HG03354 (cell line): ENCODE measurements at regions not wholly inside any gene's neighbourhood (a gene's known extent, or its start where the extent isn't known, plus 50 kb on each side); places are given as distances from the start of the nearest gene placed in this dataset.

Source experiments
- ATAC-seq: cut with Tn5 transposase; IDR thresholded peaks from one replicate; pipeline ENCODE4 v1.9.1; 2021; ENCODE audit warnings: mild to moderate bottlenecking; ENCODE audit not compliant: unreplicated experiment, poor library complexity, severe bottlenecking

DNA sequence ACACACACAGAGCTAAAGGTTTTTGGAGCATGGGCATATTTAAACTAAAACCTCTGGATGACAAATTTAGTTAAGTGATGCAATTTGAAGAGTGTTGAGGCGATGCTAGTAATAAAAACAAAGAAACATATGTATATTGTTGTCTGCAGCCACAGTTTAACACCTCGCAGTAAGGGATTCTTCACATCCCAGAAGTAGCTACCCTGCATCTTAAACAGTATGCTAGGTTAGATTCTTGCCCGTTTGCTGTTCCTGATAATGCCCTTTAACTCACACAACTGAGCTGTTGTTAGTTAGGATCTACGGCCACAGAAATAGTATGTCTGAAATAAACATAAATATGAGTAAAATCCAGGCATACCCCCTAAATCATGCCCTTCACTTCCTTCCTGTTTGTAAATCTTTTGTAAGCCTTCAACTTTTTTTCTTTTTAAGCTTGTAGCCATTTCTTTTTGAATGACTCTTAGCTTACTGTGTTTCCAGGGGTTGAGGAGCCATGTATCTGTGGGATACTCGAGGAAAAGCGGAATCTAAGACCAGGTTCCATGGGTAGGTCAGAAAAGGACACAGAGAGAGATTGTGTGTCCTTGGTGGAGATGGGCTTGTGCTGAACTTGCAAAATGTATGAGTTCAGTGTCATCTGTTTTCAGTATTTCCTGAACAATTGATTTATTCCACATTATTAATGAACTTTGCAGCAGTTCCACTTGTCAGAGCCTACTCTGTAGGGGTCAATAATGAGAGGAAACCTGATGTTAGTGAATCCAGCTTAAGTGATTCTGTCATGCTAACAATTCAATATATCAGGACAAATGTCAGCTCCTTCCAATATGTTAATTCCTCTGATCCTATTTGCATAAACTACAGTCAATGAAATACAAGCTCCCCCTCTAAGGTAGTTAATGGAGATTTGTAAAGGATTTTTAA, 349.6 kb downstream of the GPAT3 start:
- no peak for ATAC-seq

GRCh38 chr4:83876047-83876446, 340.1 kb downstream of the GPAT3 start:
- no peak for ATAC-seq

DNA sequence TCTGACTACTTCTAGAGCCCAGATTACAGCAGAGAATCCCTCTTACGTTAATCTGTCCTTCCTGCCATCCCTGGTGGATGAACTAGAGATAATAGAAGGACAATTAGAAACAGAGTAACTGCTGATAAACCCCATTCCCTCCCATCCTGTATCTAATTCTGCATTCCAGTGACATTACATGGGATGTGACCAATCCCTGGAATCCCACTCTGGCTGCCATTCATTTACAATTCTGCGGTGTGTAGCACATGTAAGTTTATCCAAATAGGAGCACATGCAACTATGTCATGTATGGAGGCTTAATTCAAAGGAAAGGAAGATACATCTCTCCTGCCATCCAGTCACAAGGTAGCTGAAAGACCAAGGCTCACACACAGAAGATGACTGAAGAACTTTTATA, 339.5 kb downstream of the GPAT3 start:
- ATAC-seq = no peak

- no peak for ATAC-seq
Measured at GRCh38 chr4:83873996-83874395, 338.1 kb downstream of the GPAT3 start.

DNA sequence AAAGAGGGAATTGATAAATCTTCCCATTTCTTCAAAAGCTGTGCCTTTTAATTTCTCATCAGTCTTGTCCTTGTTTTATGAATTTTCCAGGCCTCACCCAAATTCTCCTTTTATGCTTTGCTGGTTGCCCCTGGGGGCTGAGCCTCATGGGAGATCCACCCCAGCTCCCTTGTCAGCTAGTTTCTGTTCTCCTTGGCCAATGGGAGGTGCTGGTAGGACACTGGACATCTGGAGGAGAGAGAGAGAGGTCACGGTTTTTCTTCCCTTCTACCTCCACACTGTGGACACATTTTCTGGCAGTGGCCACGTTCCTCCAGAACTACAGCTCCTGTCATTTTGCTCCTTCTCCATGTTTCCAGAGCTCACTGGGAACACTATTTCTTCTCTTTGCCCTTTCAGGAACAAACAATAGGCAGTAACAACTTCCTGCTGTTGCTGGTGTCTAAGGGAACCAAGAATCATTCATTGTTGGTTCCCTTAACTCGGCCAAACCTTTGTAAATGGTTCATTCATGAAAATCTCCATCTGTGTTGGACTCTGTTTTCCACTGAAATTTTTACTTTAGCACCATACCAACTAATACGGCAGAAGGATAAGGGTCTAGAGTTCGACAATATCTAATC, 334.5 kb downstream of the GPAT3 start:
- no peak for ATAC-seq

DNA sequence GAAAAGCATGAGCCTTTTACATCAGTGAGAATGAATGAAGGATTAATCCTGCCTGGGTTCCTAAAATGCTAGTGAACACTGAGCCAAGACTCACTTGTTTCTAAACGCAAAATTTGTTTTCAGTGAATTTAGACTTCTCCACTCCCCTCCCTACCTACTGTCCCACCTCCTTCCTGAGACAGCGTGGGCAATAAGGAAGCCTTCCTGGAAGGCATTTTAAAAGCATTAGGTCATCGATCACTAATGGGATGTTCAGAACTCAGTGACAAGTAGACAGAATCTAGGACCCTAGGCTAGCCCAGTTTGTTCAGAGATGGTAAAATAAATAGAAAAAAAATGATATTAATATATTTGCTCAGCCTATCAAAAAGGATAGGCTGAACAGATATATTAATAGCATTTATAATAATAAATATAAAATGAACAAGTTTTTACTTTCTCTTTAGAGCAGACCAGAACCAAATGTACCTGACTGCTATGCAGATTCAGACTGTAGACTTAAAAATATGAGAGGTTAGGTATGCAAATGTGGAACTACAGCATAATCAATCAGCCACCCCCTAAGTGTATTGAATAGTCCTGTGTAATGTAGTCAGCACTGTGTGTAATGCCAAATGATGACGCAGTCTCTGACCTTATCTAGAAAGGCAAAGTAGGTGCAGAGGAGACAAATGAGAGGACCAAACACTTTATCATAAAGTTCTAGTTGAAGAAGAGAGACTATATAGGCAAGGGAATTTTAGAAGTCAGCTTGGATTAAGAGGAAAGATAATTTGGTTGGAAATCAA, 331.1 kb downstream of the GPAT3 start:
- no peak for ATAC-seq

- no peak for ATAC-seq
Measured at GRCh38 chr4:83865417-83866150, 329.7 kb downstream of the GPAT3 start.

DNA sequence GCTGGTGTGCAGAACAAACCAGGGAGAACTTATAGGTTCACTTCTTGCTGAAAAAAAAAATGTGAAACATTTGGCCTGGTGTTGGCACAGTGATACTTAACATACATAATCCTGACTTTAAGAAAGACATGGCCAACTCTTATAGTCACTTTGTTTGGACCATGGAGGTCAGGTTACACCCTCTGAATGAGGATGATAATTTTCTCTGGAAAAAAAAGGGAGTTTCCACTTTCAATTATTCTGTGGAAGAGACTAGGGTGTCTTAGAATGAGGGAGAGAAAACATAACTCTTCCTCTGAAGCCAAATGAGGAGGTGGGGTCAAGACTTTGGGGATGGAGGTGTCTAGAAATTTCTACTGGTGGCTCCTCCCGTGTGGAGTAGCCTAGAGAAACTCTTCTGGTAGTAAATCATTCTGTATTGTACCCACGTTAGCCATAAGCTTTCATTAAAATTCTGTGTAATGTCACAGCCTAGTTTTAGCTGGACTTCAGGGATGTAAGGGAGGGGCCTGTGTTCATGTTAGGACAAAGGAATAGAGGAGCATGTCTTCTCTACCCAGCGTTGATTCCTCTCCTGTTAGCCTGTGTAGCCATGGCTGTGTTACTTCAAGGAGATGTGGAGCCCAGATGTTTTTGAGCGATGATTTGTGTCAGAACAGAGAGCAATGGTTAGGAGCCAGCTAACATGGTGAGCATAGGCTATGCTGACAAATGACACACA, 328.3 kb downstream of the GPAT3 start:
- no peak for ATAC-seq

- no peak for ATAC-seq
Measured at GRCh38 chr4:83862471-83862870, 326.6 kb downstream of the GPAT3 start.

DNA sequence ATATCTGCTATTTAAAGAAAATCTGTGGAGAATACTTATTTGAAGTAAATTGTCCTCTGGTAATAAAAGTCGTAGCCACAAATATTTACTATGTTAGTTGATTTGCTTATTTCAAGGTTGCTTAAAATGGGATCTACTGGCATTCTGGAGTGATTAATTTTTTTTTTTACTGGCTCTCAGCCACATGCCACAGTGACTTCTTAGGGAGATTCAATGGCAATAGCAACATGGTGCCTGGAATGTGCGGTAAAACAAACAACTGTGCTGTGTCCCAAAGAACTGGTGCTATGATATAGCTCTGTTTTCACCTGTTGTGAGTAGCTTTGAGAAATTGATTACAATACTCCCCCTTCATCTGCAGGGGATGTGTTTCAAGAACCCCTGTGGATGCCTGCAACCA, 324.3 kb downstream of the GPAT3 start:
- ATAC-seq = no peak

DNA sequence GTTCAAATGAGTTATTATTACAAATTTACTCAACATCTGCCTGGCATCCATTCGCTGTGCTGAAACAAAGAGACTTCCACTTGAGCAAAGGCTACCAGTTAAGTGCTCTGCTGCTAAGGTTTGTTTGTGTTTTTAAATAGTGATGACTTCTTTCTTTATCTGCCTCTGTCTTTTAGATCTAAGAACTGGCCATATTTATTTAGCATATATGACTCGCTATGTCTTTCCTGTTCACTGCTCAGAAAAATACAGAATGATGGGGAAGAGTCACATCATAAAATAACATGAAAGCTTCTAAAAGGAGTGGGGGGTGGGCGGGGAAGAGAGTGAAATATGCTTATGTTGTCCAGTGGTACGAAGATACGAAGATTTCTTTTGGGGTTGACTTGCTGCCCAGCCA, 322.2 kb downstream of the GPAT3 start:
- no peak for ATAC-seq

DNA sequence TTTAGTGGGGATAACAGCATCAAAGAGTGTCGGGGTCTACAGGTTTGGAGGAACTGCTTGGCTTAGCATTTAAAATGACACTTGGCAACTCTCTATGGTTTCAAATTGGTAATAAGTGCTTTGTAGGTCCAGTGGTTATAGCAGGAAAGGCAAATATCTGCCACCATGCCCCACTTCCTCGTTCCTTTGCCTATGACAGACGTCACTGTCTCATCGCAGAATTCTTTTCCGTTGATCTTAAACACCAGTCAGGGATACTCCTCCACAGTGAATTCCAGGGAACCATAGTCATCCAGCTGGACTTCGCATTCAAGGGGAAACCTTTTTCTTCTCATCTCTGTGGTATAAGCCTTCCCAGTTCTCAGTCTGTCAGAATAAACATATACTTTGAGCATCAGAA, 319.1 kb downstream of the GPAT3 start:
- no peak for ATAC-seq

DNA sequence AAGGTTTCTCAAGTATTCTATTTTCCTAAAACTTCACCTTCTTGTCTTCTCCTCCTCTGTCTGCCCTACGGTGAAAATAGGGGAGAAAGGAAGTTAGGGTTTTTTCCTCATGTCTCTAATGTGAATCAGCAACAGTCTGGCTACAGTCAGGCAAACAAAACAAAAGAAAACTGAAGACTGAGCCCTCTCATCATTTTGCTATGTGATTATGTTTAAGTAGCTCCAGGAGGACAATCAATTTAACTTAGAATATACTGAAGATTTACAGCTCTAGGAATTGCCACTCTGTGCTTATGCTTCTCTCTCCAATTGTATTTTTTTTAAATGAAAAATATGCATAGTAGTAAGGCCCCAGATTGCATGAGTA, 316.2 kb downstream of the GPAT3 start:
- no peak for ATAC-seq

GRCh38 chr4:83851261-83852084, 315.6 kb downstream of the GPAT3 start:
- ATAC-seq = no peak

DNA sequence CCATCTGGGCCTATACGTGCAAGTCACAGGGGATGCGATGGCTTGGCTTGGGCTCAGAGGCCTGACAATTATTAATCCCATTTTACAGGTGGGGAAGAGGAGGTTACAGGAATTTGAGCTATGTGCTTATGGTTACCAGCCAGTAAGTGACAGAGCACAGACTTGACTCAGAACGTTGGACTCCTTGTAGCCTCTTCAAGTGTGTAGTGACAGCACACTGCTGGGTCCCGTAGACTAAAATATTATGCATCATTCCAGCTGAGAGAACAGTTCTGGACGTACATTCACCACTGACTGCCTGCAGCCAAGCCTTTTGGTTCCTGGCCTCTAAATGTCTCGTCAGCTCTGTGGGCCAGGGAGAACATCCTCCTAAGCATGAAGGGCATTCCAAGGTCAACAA, 314.5 kb downstream of the GPAT3 start:
- no peak for ATAC-seq

DNA sequence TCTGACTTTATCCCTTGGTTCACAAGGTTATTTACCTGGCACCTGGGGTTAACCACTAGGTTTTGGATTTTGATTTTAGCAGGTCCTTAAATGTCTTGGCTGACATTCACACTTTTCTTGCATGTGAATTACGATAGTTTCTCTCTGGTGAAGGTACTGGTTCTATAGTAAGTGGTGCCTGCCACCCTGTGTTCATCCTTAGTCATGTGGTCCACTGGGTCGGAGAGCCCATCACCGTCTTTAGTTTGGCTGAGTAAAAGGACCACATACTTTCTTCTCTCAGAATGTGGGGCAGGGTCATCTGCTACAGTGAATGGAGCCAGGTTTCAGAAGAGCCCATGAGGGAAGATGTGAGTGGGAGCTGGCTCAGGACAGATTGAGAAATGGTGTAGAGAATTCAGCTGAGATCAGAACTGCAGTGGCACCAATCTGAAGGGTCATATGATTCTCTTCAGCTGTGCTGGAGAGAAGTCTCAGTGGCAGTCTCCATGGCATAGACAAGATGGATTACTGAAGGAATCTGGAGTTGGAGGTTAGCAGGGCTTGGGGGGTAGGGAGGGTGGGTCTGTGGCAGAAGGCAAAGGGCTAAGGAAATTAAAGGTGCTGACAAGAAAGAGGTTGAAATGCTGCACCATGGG, 310.4 kb downstream of the GPAT3 start:
- ATAC-seq = no peak

DNA sequence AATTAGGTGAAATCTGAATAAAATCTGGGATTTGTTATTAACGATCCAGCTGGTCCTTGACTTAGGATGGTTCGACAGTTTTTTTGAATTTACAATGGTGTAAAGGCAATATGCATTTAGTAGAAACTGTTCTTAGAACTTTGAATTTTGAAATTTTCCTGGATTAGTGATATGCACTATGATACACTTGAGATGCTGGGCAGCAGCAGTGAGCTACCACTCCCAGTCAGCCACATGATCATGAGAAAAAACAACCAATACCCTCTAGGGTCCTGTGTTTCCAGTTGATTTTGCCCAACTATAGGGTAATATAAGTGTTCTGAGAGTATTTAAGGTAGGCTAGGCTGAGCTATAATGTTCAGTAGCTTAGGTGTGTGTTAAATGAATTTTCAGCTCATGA, 303.7 kb downstream of the GPAT3 start:
- no peak for ATAC-seq
